ENCODE measurements at regions not wholly inside any gene's neighbourhood (a gene's known extent, or its start where the extent isn't known, plus 50 kb on each side); places are given as distances from the start of the nearest gene placed in this dataset.

GRCh38 chr6:19450651-19451050 is 386.5 kb upstream of the ID4 start:
- no peak for DNase-seq
- H3K4me1 Mint-ChIP-seq = peaks cover 4% of the 10 kb centered on the region

GRCh38 chr6:19452495-19452894 is 384.7 kb upstream of the ID4 start:
- Mint-ChIP-seq H3K36me3 (ENCODE audit: low read depth) (no peaks in the 10 kb centered on the region), H3K27me3 (ENCODE audit: low read depth, poor library complexity) (no peaks in the 10 kb centered on the region), H3K4me1 (peaks cover 4% of the 10 kb centered on the region), H3K27ac (no peak overlapping the region), H3K4me3 (no peak overlapping the region), H3K9me3 (peaks cover 3% of the 10 kb centered on the region)
- DNase-seq = no peak
- no peak for TF ChIP-seq CTCF (IDR thresholded peaks at IDR 0.05)

More at GRCh38 chr6:19450651-19451050, 386.5 kb upstream of the ID4 start:
- H3K27ac Mint-ChIP-seq = no peak overlapping the region
- H3K36me3 Mint-ChIP-seq (ENCODE audit: low read depth) = no peaks in the 10 kb centered on the region
- H3K27me3 Mint-ChIP-seq (ENCODE audit: low read depth, poor library complexity) = no peaks in the 10 kb centered on the region
- peaks cover 17% of the 10 kb centered on the region for H3K9me3 Mint-ChIP-seq
- no peak overlapping the region for H3K4me3 Mint-ChIP-seq
- no peak for TF ChIP-seq CTCF (IDR thresholded peaks at IDR 0.05)

GRCh38 chr6:19454001-19454720 is 383.0 kb upstream of the ID4 start:
- no peak for DNase-seq
- no peaks in the 10 kb centered on the region for H3K36me3 Mint-ChIP-seq (ENCODE audit: low read depth)
- no peak overlapping the region for H3K27ac Mint-ChIP-seq
- peaks cover 4% of the 10 kb centered on the region for H3K4me1 Mint-ChIP-seq
- H3K27me3 Mint-ChIP-seq (ENCODE audit: low read depth, poor library complexity) = no peaks in the 10 kb centered on the region
- H3K9me3 Mint-ChIP-seq = no peaks in the 10 kb centered on the region
- no peak overlapping the region for H3K4me3 Mint-ChIP-seq
- no peak for TF ChIP-seq CTCF (IDR thresholded peaks at IDR 0.05)

- Mint-ChIP-seq H3K4me1 (peaks cover 4% of the 10 kb centered on the region), H3K36me3 (ENCODE audit: low read depth) (no peaks in the 10 kb centered on the region), H3K27me3 (ENCODE audit: low read depth, poor library complexity) (no peaks in the 10 kb centered on the region), H3K4me3 (no peak overlapping the region), H3K27ac (no peak overlapping the region), H3K9me3 (no peaks in the 10 kb centered on the region)
- TF ChIP-seq CTCF (IDR thresholded peaks at IDR 0.05) = no peak
- no peak for DNase-seq
Observed at GRCh38 chr6:19454721-19455392, 382.3 kb upstream of the ID4 start.

- no peaks in the 10 kb centered on the region for H3K27me3 Mint-ChIP-seq (ENCODE audit: low read depth, poor library complexity)
- H3K27ac Mint-ChIP-seq = no peak overlapping the region
- H3K36me3 Mint-ChIP-seq (ENCODE audit: low read depth) = no peaks in the 10 kb centered on the region
- H3K4me3 Mint-ChIP-seq = no peak overlapping the region
- H3K4me1 Mint-ChIP-seq = peaks cover 15% of the 10 kb centered on the region
- no peak for TF ChIP-seq CTCF (IDR thresholded peaks at IDR 0.05)
- no peaks in the 10 kb centered on the region for H3K9me3 Mint-ChIP-seq
- no peak for DNase-seq
Observed at GRCh38 chr6:19463250-19463649, 373.9 kb upstream of the ID4 start.

- Mint-ChIP-seq H3K4me1 (peaks cover 15% of the 10 kb centered on the region), H3K27ac (no peak overlapping the region), H3K9me3 (no peaks in the 10 kb centered on the region), H3K4me3 (no peak overlapping the region), H3K27me3 (ENCODE audit: low read depth, poor library complexity) (no peaks in the 10 kb centered on the region), H3K36me3 (ENCODE audit: low read depth) (no peaks in the 10 kb centered on the region)
- no peak for DNase-seq
- TF ChIP-seq CTCF (IDR thresholded peaks at IDR 0.05) = no peak
Observed at GRCh38 chr6:19463925-19464324, 373.2 kb upstream of the ID4 start.

Measured in nephron progenitor cell (in vitro differentiated cells).